ENCODE measurements at regions not wholly inside any gene's neighbourhood (a gene's known extent, or its start where the extent isn't known, plus 50 kb on each side); places are given as distances from the start of the nearest gene placed in this dataset.

DNA sequence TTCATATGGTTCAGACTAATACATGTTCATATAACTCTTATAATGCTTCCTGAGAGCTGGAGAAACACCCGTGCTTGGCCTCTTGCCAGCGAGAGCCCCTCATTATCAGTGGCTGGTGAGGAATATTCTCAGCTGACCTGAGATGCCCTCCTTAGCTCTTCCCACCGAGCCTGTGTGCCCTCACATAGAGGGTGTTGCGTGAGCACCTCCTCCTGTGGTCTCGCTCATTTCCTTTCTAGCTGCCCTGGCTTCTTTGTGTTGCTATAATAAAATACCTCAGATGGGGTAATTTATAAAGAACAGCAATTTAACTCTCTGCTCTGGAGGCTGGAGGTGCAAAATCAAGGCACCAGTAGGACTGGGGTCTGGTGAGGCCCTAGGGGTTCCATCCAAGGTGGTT, 80.5 kb upstream of the ALKAL2 start:
- TF ChIP-seq, protein P1, sequence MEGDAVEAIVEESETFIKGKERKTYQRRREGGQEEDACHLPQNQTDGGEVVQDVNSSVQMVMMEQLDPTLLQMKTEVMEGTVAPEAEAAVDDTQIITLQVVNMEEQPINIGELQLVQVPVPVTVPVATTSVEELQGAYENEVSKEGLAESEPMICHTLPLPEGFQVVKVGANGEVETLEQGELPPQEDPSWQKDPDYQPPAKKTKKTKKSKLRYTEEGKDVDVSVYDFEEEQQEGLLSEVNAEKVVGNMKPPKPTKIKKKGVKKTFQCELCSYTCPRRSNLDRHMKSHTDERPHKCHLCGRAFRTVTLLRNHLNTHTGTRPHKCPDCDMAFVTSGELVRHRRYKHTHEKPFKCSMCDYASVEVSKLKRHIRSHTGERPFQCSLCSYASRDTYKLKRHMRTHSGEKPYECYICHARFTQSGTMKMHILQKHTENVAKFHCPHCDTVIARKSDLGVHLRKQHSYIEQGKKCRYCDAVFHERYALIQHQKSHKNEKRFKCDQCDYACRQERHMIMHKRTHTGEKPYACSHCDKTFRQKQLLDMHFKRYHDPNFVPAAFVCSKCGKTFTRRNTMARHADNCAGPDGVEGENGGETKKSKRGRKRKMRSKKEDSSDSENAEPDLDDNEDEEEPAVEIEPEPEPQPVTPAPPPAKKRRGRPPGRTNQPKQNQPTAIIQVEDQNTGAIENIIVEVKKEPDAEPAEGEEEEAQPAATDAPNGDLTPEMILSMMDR (IDR thresholded peaks at IDR 0.05), result no peak
- TF ChIP-seq POLR2A (IDR thresholded peaks at IDR 0.05), result no peak
